ENCODE measurements at regions not wholly inside any gene's neighbourhood (a gene's known extent, or its start where the extent isn't known, plus 50 kb on each side); places are given as distances from the start of the nearest gene placed in this dataset.

DNA sequence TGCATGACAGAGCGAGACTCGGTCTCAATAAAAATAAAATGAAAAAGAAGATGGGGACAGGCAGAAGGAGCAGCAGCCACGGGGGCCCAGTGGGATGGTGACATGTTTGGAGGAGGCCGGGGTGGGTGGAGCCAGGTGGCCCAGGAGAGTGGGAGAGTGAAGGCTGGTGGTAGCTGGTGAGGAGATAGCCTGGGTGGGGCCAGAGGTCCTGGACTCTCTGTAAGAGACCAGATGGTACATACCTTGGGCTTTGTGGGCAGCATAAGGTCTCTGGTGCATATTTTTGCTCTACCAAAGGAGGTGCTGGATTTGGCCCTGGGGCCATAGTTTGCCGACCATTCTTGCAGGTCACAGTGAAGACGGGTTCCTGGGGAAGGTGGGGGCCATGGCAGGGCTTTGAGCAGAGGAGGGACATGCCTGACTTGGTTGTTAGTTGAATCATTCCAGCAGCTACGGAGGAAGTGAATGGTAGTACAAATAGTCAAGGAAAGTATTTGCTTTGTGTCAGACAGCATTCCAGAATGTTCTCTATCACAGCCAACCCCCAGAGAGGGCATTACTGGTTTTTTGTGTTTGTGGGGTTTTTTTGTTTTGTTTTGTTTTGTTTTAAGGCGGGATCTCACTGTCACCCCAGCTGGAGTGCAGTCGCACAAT, 69.1 kb downstream of the ARHGEF18 start:
- peaks cover 6% of the 10 kb centered on the region for H3K79me2 ChIP-seq (ENCODE audit: insufficient read depth, low read length)
- no peak overlapping the region for H2AFZ ChIP-seq (ENCODE audit: low read length)
- FAIRE-seq = no peak

DNA sequence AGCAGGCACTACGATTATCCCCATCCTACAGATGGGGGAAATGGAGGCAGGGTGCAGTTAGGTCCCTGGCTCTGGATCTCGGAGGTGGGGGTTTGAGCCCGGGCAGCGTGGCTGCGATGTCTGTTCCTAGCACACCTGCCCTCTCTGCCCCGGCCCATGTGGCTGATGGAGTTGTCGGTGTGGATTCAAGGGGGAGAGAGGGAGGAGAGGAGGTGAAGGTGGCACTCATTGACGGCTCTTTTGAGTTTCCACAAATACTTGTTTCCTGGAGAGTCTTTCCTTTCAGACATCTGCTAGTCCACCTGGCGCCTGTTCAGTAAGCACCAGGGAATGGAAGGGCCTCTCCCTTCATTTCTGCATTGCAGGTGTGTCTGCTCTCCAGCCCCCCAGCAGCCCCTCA, 69.9 kb downstream of the ARHGEF18 start:
- ATAC-seq (no peak), FAIRE-seq (no peak), DNase-seq (ENCODE audit: low spot score) (no peak)
- Histone ChIP-seq H3K27me3 (ENCODE audit: control insufficient read depth in 1 of 2, insufficient read depth in 2 of 2, low read length in 2 of 2) (no peaks in the 10 kb centered on the region), H3K4me3 (replicated peaks in 1 of 3; ENCODE audit: insufficient read depth in 1 of 3, low read depth in 2 of 3, low read length in 3 of 3) (no peak overlapping the region), H3K27ac (ENCODE audit: extremely low read length, insufficient read depth, low read length) (no peak overlapping the region), H3K9me3 (ENCODE audit: low read length) (no peaks in the 10 kb centered on the region), H3K79me2 (ENCODE audit: insufficient read depth, low read length) (peaks cover 6% of the 10 kb centered on the region), H3K36me3 (replicated peaks in 1 of 2; ENCODE audit: control insufficient read depth in 1 of 2, insufficient read depth in 2 of 2, low read length in 2 of 2) (peaks cover 1 to 7% of the 10 kb centered on the region in 2 experiments; a peak in 1 of 5 replicates), H4K20me1 (ENCODE audit: insufficient read depth, low read length) (no peaks in the 10 kb centered on the region), H2AFZ (ENCODE audit: low read length) (no peak overlapping the region), H3K9ac (ENCODE audit: insufficient read depth, low read depth, low read length) (no peak overlapping the region), H3K4me2 (ENCODE audit: low read depth, low read length) (no peak overlapping the region), H3K4me1 (ENCODE audit: insufficient read depth, low read length) (peaks cover 14% of the 10 kb centered on the region)
- 81% methylated on average over 9 of the region's 9 CpGs for WGBS (ENCODE audit: low lambda C conversion rate)
- in situ Hi-C loops (cut with HindIII; ENCODE audit: extremely low pct_ligation_motif_present, low pct_unique_long_range_greater_than_20kb) (no loop called here), intact Hi-C loops (cut with micrococcal nuclease; ENCODE audit: unreplicated experiment) (no loop called here)
- CTCF ChIA-PET (ENCODE audit: low intra/inter-chr PET ratio, low total read pairs) = no interaction called here
- POLR2A ChIA-PET = no interaction called here
- BruUV-seq (replicated peaks) = no TSS peak
- TF ChIP-seq NFIB (CRISPR knock-in tag; IDR thresholded peaks at IDR 0.05; ENCODE audit: borderline replicate concordance) = no peak
- TF ChIP-seq NFKB2 (CRISPR knock-in tag; IDR thresholded peaks at IDR 0.05; ENCODE audit: borderline replicate concordance) = no peak
- no peak for TF ChIP-seq RFX5 (IDR thresholded peaks at IDR 0.05; ENCODE audit: low read depth, low read length)
- TF ChIP-seq NFE2L1 (CRISPR knock-in tag; IDR thresholded peaks at IDR 0.05; ENCODE audit: borderline replicate concordance) = no peak
- no peak for TF ChIP-seq SIN3A (IDR thresholded peaks at IDR 0.05; ENCODE audit: borderline replicate concordance, low read depth, low read length)
- TF ChIP-seq MED13 (CRISPR knock-in tag; IDR thresholded peaks at IDR 0.05) = no peak
- no peak for TF ChIP-seq ZNF572 (CRISPR knock-in tag; IDR thresholded peaks at IDR 0.05)
- TF ChIP-seq ZNF883 (CRISPR knock-in tag; IDR thresholded peaks at IDR 0.05; ENCODE audit: not compliant biosample characterization) = no peak
- no peak for TF ChIP-seq ZNF10 (CRISPR knock-in tag; IDR thresholded peaks at IDR 0.05; ENCODE audit: borderline replicate concordance, low read depth)
- no peak for TF ChIP-seq KAT2B (IDR thresholded peaks at IDR 0.05; ENCODE audit: borderline replicate concordance, low read depth, low read length)
- TF ChIP-seq ZNF703 (CRISPR knock-in tag; IDR thresholded peaks at IDR 0.05; ENCODE audit: borderline replicate concordance) = no peak
- TF ChIP-seq FLYWCH1 (CRISPR knock-in tag; IDR thresholded peaks at IDR 0.05) = no peak

More for the DNA sequence above, 69.1 kb downstream of the ARHGEF18 start:
- no peak for ATAC-seq
- BruUV-seq (replicated peaks) = no TSS peak
- CTCF ChIA-PET (ENCODE audit: low intra/inter-chr PET ratio, low total read pairs) = no interaction called here
- Histone ChIP-seq H3K9me3 (ENCODE audit: low read length) (no peaks in the 10 kb centered on the region), H4K20me1 (ENCODE audit: insufficient read depth, low read length) (no peaks in the 10 kb centered on the region), H3K4me3 (replicated peaks in 1 of 3; ENCODE audit: insufficient read depth in 1 of 3, low read depth in 2 of 3, low read length in 3 of 3) (no peak overlapping the region), H3K4me2 (ENCODE audit: low read depth, low read length) (no peak overlapping the region), H3K9ac (ENCODE audit: insufficient read depth, low read depth, low read length) (no peak overlapping the region), H3K36me3 (replicated peaks in 1 of 2; ENCODE audit: control insufficient read depth in 1 of 2, insufficient read depth in 2 of 2, low read length in 2 of 2) (peaks cover 1 to 7% of the 10 kb centered on the region in 2 experiments; a peak in 1 of 5 replicates), H3K27me3 (ENCODE audit: control insufficient read depth in 1 of 2, insufficient read depth in 2 of 2, low read length in 2 of 2) (no peaks in the 10 kb centered on the region), H3K4me1 (ENCODE audit: insufficient read depth, low read length) (peaks cover 14% of the 10 kb centered on the region), H3K27ac (ENCODE audit: extremely low read length, insufficient read depth, low read length) (no peak overlapping the region)
- in situ Hi-C loops (cut with HindIII; ENCODE audit: extremely low pct_ligation_motif_present, low pct_unique_long_range_greater_than_20kb) (no loop called here), intact Hi-C loops (cut with micrococcal nuclease; ENCODE audit: unreplicated experiment) (no loop called here)
- WGBS (ENCODE audit: low lambda C conversion rate) = 86% methylated on average over 9 of the region's 9 CpGs
- DNase-seq (ENCODE audit: low spot score) = no peak
- TF ChIP-seq TSC22D2 (CRISPR knock-in tag; IDR thresholded peaks at IDR 0.05; ENCODE audit: borderline replicate concordance) = no peak
- no peak for TF ChIP-seq ZNF557 (CRISPR knock-in tag; IDR thresholded peaks at IDR 0.05)
- TF ChIP-seq TOE1 (CRISPR knock-in tag; IDR thresholded peaks at IDR 0.05) = no peak
- TF ChIP-seq MAFF (IDR thresholded peaks at IDR 0.05; ENCODE audit: low read depth, low read length) = no peak
- no peak for TF ChIP-seq ZNF274 (CRISPR knock-in tag; IDR thresholded peaks at IDR 0.05)
- no peak for TF ChIP-seq ADNP (CRISPR knock-in tag; IDR thresholded peaks at IDR 0.05)
- TF ChIP-seq ZNF460 (CRISPR knock-in tag; IDR thresholded peaks at IDR 0.05; ENCODE audit: borderline replicate concordance) = no peak
- TF ChIP-seq ZNF431 (CRISPR knock-in tag; IDR thresholded peaks at IDR 0.05; ENCODE audit: borderline replicate concordance, low read depth) = no peak
- TF ChIP-seq IKZF4 (CRISPR knock-in tag; IDR thresholded peaks at IDR 0.05; ENCODE audit: borderline replicate concordance, low read depth, not compliant biosample characterization) = no peak
- no peak for TF ChIP-seq SIX1 (CRISPR knock-in tag; IDR thresholded peaks at IDR 0.05; ENCODE audit: borderline replicate concordance)
- TF ChIP-seq SUZ12 (IDR thresholded peaks at IDR 0.05; ENCODE audit: low read depth, low read length) = no peak
- TF ChIP-seq ZNF747 (CRISPR knock-in tag; IDR thresholded peaks at IDR 0.05; ENCODE audit: borderline replicate concordance) = no peak
- TF ChIP-seq SCMH1 (CRISPR knock-in tag; IDR thresholded peaks at IDR 0.05; ENCODE audit: borderline replicate concordance) = no peak
- POLR2A ChIA-PET = no interaction called here

Measured in HepG2 (cell line).